Mesenchymal stem cell (in vitro differentiated cells and primary cell): ENCODE measurements at regions not wholly inside any gene's neighbourhood (a gene's known extent, or its start where the extent isn't known, plus 50 kb on each side); places are given as distances from the start of the nearest gene placed in this dataset.

Experiments
- DNase-seq: peaks from one replicate; pipeline ENCODE4 v3.0.0-alpha.2; 2013
- H2AFZ ChIP-seq: one replicate; pipeline ENCODE4 v1.6.1; 2013; ENCODE audit warnings: low read depth, mild to moderate bottlenecking, control low read depth, inconsistent platforms, low read length, moderate library complexity
- H2AK5ac ChIP-seq: 2 replicates; pipeline ENCODE4 v1.6.1; 2013; ENCODE audit warnings: low read length, moderate library complexity, mild to moderate bottlenecking, inconsistent platforms; ENCODE audit not compliant: severe bottlenecking
- H2BK120ac ChIP-seq: one replicate; pipeline ENCODE4 v1.6.1; 2013; ENCODE audit warnings: low read depth, mild to moderate bottlenecking, inconsistent platforms, low read length, moderate library complexity
- H2BK12ac ChIP-seq, 2 experiments: one replicate each; pipeline ENCODE4 v1.6.1; 2013; ENCODE audit warnings: inconsistent platforms in 2 of 2, low read length in 2 of 2, mild to moderate bottlenecking in 2 of 2, moderate library complexity in 2 of 2, control low read depth in 1 of 2
- H2BK15ac ChIP-seq: one replicate; pipeline ENCODE4 v1.6.1; 2013; ENCODE audit warnings: mild to moderate bottlenecking, low read depth, inconsistent platforms; ENCODE audit not compliant: poor library complexity, severe bottlenecking
- H2BK5ac ChIP-seq: 2 replicates; pipeline ENCODE4 v1.6.1; 2013; ENCODE audit warnings: low read depth, mild to moderate bottlenecking, low read length, control low read depth, inconsistent platforms; ENCODE audit not compliant: poor library complexity, severe bottlenecking
- H3K14ac ChIP-seq, 2 experiments: one replicate each; pipeline ENCODE4 v1.6.1; 2013; ENCODE audit warnings: inconsistent platforms in 2 of 2, low read length in 2 of 2, control low read depth in 1 of 2, mild to moderate bottlenecking in 1 of 2, moderate library complexity in 1 of 2
- H3K18ac ChIP-seq, 2 experiments: one replicate each; pipeline ENCODE4 v1.6.1; 2013; ENCODE audit warnings: inconsistent platforms in 2 of 2, low read length in 2 of 2, control low read depth in 1 of 2, low read depth in 1 of 2, mild to moderate bottlenecking in 1 of 2
- H3K23ac ChIP-seq, 2 experiments: one replicate each; pipeline ENCODE4 v1.6.1; 2013; ENCODE audit warnings: inconsistent platforms in 2 of 2, low read length in 2 of 2, mild to moderate bottlenecking in 2 of 2, moderate library complexity in 2 of 2, control low read depth in 1 of 2
- H3K27ac ChIP-seq: 2 replicates; pipeline ENCODE4 v1.5.1; 2013; ENCODE audit warnings: mild to moderate bottlenecking, moderate library complexity, low read length, control low read depth, inconsistent platforms; ENCODE audit not compliant: poor library complexity, severe bottlenecking
- H3K27me3 ChIP-seq, 2 experiments: 2 replicates each; pipeline versions ENCODE4 v1.6.1 to v1.7.0; 2013; ENCODE audit warnings: low read length in 2 of 2, mild to moderate bottlenecking in 2 of 2, moderate library complexity in 2 of 2, control low read depth in 1 of 2, inconsistent platforms in 1 of 2; ENCODE audit not compliant: control insufficient read depth in 1 of 2, insufficient read depth in 1 of 2
- H3K36me3 ChIP-seq, 2 experiments: 2 replicates each; pipeline versions ENCODE4 v1.6.1 to v1.7.0; 2013; ENCODE audit warnings: low read length in 2 of 2, control low read depth in 1 of 2, inconsistent platforms in 1 of 2, low read depth in 1 of 2, mild to moderate bottlenecking in 1 of 2; ENCODE audit not compliant: insufficient read depth in 2 of 2, control insufficient read depth in 1 of 2
- H3K4ac ChIP-seq, 2 experiments: one replicate each; pipeline ENCODE4 v1.6.1; 2013; ENCODE audit warnings: inconsistent platforms in 2 of 2, low read length in 2 of 2, mild to moderate bottlenecking in 2 of 2, moderate library complexity in 2 of 2, control low read depth in 1 of 2, low read depth in 1 of 2
- H3K4me1 ChIP-seq: 2 replicates; pipeline ENCODE4 v1.6.1; 2013; ENCODE audit warnings: low read depth, low read length, control low read depth; ENCODE audit not compliant: control insufficient read depth, insufficient read depth
- H3K4me2 ChIP-seq: 2 replicates; pipeline ENCODE4 v1.6.1; 2013; ENCODE audit warnings: low read length, mild to moderate bottlenecking, inconsistent platforms; ENCODE audit not compliant: poor library complexity, severe bottlenecking
- H3K4me3 ChIP-seq, 2 experiments: 2 replicates each; pipeline versions ENCODE4 v1.5.1 to v1.7.0; 2013; ENCODE audit warnings: low read length in 2 of 2, mild to moderate bottlenecking in 2 of 2, control low read depth in 1 of 2, low read depth in 1 of 2; ENCODE audit not compliant: insufficient read depth in 1 of 2
- H3K79me1 ChIP-seq: replicated peaks from 2 replicates; pipeline ENCODE4 v1.6.1; 2013; ENCODE audit warnings: mild to moderate bottlenecking, control low read depth, low read length, inconsistent platforms; ENCODE audit not compliant: poor library complexity, severe bottlenecking
- H3K9ac ChIP-seq: 2 replicates; pipeline ENCODE4 v1.7.0; 2013; ENCODE audit warnings: mild to moderate bottlenecking, low read length, moderate library complexity
- H3K9me3 ChIP-seq: 2 replicates; pipeline ENCODE4 v1.7.0; 2013; ENCODE audit warnings: mild to moderate bottlenecking, low read length; ENCODE audit not compliant: control insufficient read depth
- H4K8ac ChIP-seq: one replicate; pipeline ENCODE4 v1.6.1; 2013; ENCODE audit warnings: inconsistent platforms, mild to moderate bottlenecking, low read length, moderate library complexity
- H4K91ac ChIP-seq: one replicate; pipeline ENCODE4 v1.6.1; 2013; ENCODE audit warnings: mild to moderate bottlenecking, low read length, inconsistent platforms
- WGBS: methylation state at CpG from one replicate; pipeline ENCODE4 v1.1.7; 2013; ENCODE audit warnings: mixed read lengths; 5-methylcytosine and 5-hydroxymethylcytosine counted together

GRCh38 chr10:60459701-60460457 is 70.2 kb upstream of the ANK3 start:
- Histone ChIP-seq H4K91ac (no peak overlapping the region), H3K18ac (no peak overlapping the region), H4K8ac (no peak overlapping the region), H3K4me1 (no peaks in the 10 kb centered on the region), H3K4ac (no peak overlapping the region), H2BK15ac (no peak overlapping the region), H3K9ac (no peak overlapping the region), H3K36me3 (no peaks in the 10 kb centered on the region), H3K14ac (no peak overlapping the region), H2BK12ac (no peak overlapping the region), H3K4me3 (no peak overlapping the region), H3K23ac (no peak overlapping the region), H3K27ac (no peak overlapping the region), H3K27me3 (no peaks in the 10 kb centered on the region), H2AK5ac (no peak overlapping the region), H3K4me2 (no peak overlapping the region), H3K9me3 (no peaks in the 10 kb centered on the region), H2BK5ac (no peak overlapping the region), H2BK120ac (no peak overlapping the region), H3K79me1 (peaks cover 9% of the 10 kb centered on the region), H2AFZ (no peak overlapping the region)
- WGBS: 76% methylated on average over 4 of the region's 4 CpGs
- DNase-seq: no peak

- H3K14ac ChIP-seq: no peak overlapping the region
Observed at GRCh38 chr10:60456053-60456452, 66.4 kb upstream of the ANK3 start.

DNA sequence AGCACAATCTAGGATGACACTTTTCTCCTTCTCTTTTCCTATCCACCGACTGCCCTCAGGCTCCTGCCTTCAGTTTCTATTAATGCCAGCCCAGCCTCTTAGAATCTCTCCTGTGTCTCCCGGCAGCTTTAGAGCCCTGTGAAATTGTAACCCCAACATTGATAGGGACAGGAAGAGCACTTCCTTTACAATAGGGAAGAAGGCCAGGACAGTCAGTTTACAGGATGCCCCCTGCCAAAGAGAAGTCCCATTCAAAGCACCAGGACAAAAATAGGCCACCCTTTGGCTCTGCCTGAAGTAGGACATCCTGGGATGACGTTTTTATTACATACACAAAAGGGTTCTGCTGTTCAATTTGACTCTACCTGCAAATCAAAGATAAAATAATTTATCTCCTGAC is 64.7 kb upstream of the ANK3 start:
- H3K4me1 ChIP-seq: no peaks in the 10 kb centered on the region
- H3K79me1 ChIP-seq: peaks cover 1% of the 10 kb centered on the region
- WGBS: 68% methylated on average over 3 of the region's 3 CpGs
- no peak overlapping the region for H3K4me3 ChIP-seq
- H3K27ac ChIP-seq: no peak overlapping the region
- no peak overlapping the region for H2BK5ac ChIP-seq
- no peak overlapping the region for H2BK15ac ChIP-seq
- no peak overlapping the region for H3K14ac ChIP-seq
- no peaks in the 10 kb centered on the region for H3K9me3 ChIP-seq
- no peak overlapping the region for H4K91ac ChIP-seq
- no peaks in the 10 kb centered on the region for H3K27me3 ChIP-seq
- no peak overlapping the region for H2BK12ac ChIP-seq
- H3K4ac ChIP-seq: no peak overlapping the region
- no peak overlapping the region for H2AK5ac ChIP-seq
- no peak for DNase-seq
- no peak overlapping the region for H4K8ac ChIP-seq
- H3K23ac ChIP-seq: no peak overlapping the region
- H3K9ac ChIP-seq: no peak overlapping the region
- H3K4me2 ChIP-seq: no peak overlapping the region
- H2BK120ac ChIP-seq: no peak overlapping the region
- no peak overlapping the region for H3K18ac ChIP-seq
- H3K36me3 ChIP-seq: no peaks in the 10 kb centered on the region
- H2AFZ ChIP-seq: no peak overlapping the region

More at GRCh38 chr10:60456053-60456452, 66.4 kb upstream of the ANK3 start:
- no peaks in the 10 kb centered on the region for H3K9me3 ChIP-seq
- peaks cover 6% of the 10 kb centered on the region for H3K79me1 ChIP-seq
- no peaks in the 10 kb centered on the region for H3K4me1 ChIP-seq
- H3K36me3 ChIP-seq: no peaks in the 10 kb centered on the region
- WGBS: 52% methylated on average over 4 of the region's 4 CpGs
- no peaks in the 10 kb centered on the region for H3K27me3 ChIP-seq
- no peak overlapping the region for H2BK15ac ChIP-seq
- no peak overlapping the region for H2AFZ ChIP-seq
- H3K4me3 ChIP-seq: no peak overlapping the region
- no peak overlapping the region for H3K23ac ChIP-seq
- no peak overlapping the region for H3K18ac ChIP-seq
- H3K9ac ChIP-seq: no peak overlapping the region
- no peak overlapping the region for H3K4ac ChIP-seq
- no peak overlapping the region for H2AK5ac ChIP-seq
- no peak overlapping the region for H2BK12ac ChIP-seq
- H3K27ac ChIP-seq: no peak overlapping the region
- H2BK5ac ChIP-seq: no peak overlapping the region
- H4K8ac ChIP-seq: no peak overlapping the region
- no peak overlapping the region for H3K4me2 ChIP-seq
- no peak overlapping the region for H2BK120ac ChIP-seq
- DNase-seq: peak; percentile 21
- no peak overlapping the region for H4K91ac ChIP-seq

DNA sequence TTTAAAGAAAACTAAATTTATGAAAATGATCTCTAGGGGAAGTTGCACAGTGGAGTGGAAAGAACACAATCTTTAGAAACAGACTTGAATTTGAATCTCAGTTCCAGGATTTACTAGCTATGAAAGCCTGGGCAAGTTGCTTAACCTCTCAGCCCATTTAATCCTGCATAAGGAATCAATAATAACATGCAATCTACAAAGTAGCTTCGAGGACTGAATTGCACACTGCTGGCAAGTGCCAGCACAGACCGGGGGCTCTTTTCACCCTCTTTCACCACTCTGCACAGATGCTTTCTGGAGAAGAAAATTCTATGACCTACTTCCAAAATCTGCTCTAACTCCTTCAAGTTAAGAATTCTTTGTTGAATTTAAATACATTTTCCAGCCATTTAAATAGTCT is 63.4 kb upstream of the ANK3 start:
- no peak overlapping the region for H3K27ac ChIP-seq
- no peak for DNase-seq
- no peak overlapping the region for H3K23ac ChIP-seq
- no peak overlapping the region for H3K4me2 ChIP-seq
- H2BK120ac ChIP-seq: no peak overlapping the region
- no peak overlapping the region for H3K14ac ChIP-seq
- H3K9me3 ChIP-seq: no peaks in the 10 kb centered on the region
- H3K4me1 ChIP-seq: no peaks in the 10 kb centered on the region
- H3K27me3 ChIP-seq: no peaks in the 10 kb centered on the region
- no peak overlapping the region for H4K91ac ChIP-seq
- no peak overlapping the region for H2AK5ac ChIP-seq
- H2BK12ac ChIP-seq: no peak overlapping the region
- H2AFZ ChIP-seq: no peak overlapping the region
- H3K18ac ChIP-seq: no peak overlapping the region
- 91% methylated on average over 2 of the region's 2 CpGs for WGBS
- no peak overlapping the region for H3K9ac ChIP-seq
- no peaks in the 10 kb centered on the region for H3K36me3 ChIP-seq
- H3K4me3 ChIP-seq: no peak overlapping the region
- H3K79me1 ChIP-seq: no peaks in the 10 kb centered on the region
- H4K8ac ChIP-seq: no peak overlapping the region
- H2BK5ac ChIP-seq: no peak overlapping the region
- no peak overlapping the region for H2BK15ac ChIP-seq
- H3K4ac ChIP-seq: no peak overlapping the region
